NCI-H1092 treated with DMSO at 0.1 percent for 48 hours (cell line): ENCODE measurements at regions not wholly inside any gene's neighbourhood (a gene's known extent, or its start where the extent isn't known, plus 50 kb on each side); places are given as distances from the start of the nearest gene placed in this dataset.

ENCODE experiments used
- DNase-seq: peaks from one replicate; lab custom pipeline; 2025; lab: John Stamatoyannopoulos, UW

GRCh38 chr9:118313965-118314364, 609.8 kb downstream of the TLR4 start:
- DNase-seq = no peak

GRCh38 chr9:118316831-118317343, 612.7 kb downstream of the TLR4 start:
- no peak for DNase-seq

- no peak for DNase-seq
Measured at GRCh38 chr9:118318770-118319431, 614.7 kb downstream of the TLR4 start.

- no peak for DNase-seq
Measured at GRCh38 chr9:118321788-118322187, 617.6 kb downstream of the TLR4 start.

GRCh38 chr9:118324706-118325105, 620.5 kb downstream of the TLR4 start:
- no peak for DNase-seq

- no peak for DNase-seq
Measured at GRCh38 chr9:118325757-118326156, 621.6 kb downstream of the TLR4 start.

- no peak for DNase-seq
Measured at GRCh38 chr9:118326326-118326725, 622.1 kb downstream of the TLR4 start.

- DNase-seq = no peak
Measured at GRCh38 chr9:118330191-118330986, 626.2 kb downstream of the TLR4 start.

GRCh38 chr9:118331622-118332045, 627.4 kb downstream of the TLR4 start:
- no peak for DNase-seq

- no peak for DNase-seq
Measured at GRCh38 chr9:118336250-118336942, 632.2 kb downstream of the TLR4 start.

GRCh38 chr9:118336943-118337330, 632.7 kb downstream of the TLR4 start:
- DNase-seq = no peak

GRCh38 chr9:118360036-118360435, 655.8 kb downstream of the TLR4 start:
- DNase-seq = no peak

GRCh38 chr9:118362123-118362522, 657.9 kb downstream of the TLR4 start:
- no peak for DNase-seq

- DNase-seq = no peak
Measured at GRCh38 chr9:118362596-118362995, 658.4 kb downstream of the TLR4 start.

GRCh38 chr9:118364266-118365106, 660.3 kb downstream of the TLR4 start:
- no peak for DNase-seq

GRCh38 chr9:118366228-118366627, 662.0 kb downstream of the TLR4 start:
- no peak for DNase-seq

- DNase-seq = no peak
Measured at GRCh38 chr9:118367383-118367782, 663.2 kb downstream of the TLR4 start.

- no peak for DNase-seq
Measured at GRCh38 chr9:118384531-118385100, 680.4 kb downstream of the TLR4 start.

- DNase-seq = no peak
Measured at GRCh38 chr9:118395415-118395814, 691.2 kb downstream of the TLR4 start.

GRCh38 chr9:118401546-118401945, 697.3 kb downstream of the TLR4 start:
- no peak for DNase-seq

GRCh38 chr9:118414676-118415075, 710.5 kb downstream of the TLR4 start:
- no peak for DNase-seq
